Neural crest cell (in vitro differentiated cells): ENCODE measurements at regions not wholly inside any gene's neighbourhood (a gene's known extent, or its start where the extent isn't known, plus 50 kb on each side); places are given as distances from the start of the nearest gene placed in this dataset.

ENCODE experiments used
- DNase-seq: peaks from one replicate; pipeline ENCODE4 v3.0.0; 2021; ENCODE audit warnings: low read depth, mixed read lengths, low spot score
- H3K27ac Mint-ChIP-seq: one replicate; pipeline ENCODE4 v1.8.0; 2021; ENCODE audit warnings: mild to moderate bottlenecking, mixed read lengths; ENCODE audit not compliant: unreplicated experiment
- H3K27me3 Mint-ChIP-seq: 2 replicates; pipeline ENCODE4 v1.8.0; 2021; ENCODE audit warnings: low read depth, mild to moderate bottlenecking, mixed read lengths
- H3K36me3 Mint-ChIP-seq: 2 replicates; pipeline ENCODE4 v1.8.0; 2021; ENCODE audit warnings: low read depth, mild to moderate bottlenecking, mixed read lengths
- H3K4me1 Mint-ChIP-seq: 2 replicates; pipeline ENCODE4 v1.8.0; 2021; ENCODE audit warnings: mixed read lengths
- H3K4me3 Mint-ChIP-seq: one replicate; pipeline ENCODE4 v1.8.0; 2021; ENCODE audit warnings: mild to moderate bottlenecking, mixed read lengths
- H3K9me3 Mint-ChIP-seq: 2 replicates; pipeline ENCODE4 v1.8.0; 2021; ENCODE audit warnings: mixed read lengths
- CTCF ChIP-seq: fragments of 200-600 bp; sonication (generic); conservative IDR thresholded peaks from 2 replicates; pipeline ENCODE4 v1.5.0; 2021; ENCODE audit warnings: antibody characterized with exemption, mild to moderate bottlenecking

DNA sequence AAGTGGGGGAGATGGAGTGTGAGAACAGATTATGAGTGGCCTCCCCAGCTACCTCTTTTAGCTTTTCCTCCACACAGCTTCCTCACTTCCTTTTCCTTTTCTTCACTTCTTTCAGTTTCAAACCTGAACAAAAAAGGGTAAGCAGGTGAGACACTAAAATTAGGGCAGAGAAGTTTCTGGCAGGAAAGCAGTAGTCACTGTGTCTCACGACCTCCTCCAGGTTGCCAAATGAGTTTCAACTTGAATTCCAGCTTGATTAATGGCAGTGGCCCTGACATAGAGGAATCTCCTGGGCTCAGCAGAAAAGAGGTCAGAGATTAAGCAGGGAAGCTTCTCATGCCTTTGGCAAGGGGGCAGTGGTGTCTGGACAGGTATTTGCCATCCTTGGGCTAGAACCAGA, 63.7 kb upstream of the SPINK5 start:
- H3K4me3 Mint-ChIP-seq, result no peak overlapping the region
- TF ChIP-seq CTCF, result no peak
- H3K4me1 Mint-ChIP-seq, result no peaks in the 10 kb centered on the region
- H3K9me3 Mint-ChIP-seq, result peaks cover 19% of the 10 kb centered on the region
- no peaks in the 10 kb centered on the region for H3K27me3 Mint-ChIP-seq
- H3K36me3 Mint-ChIP-seq, result peaks cover 42% of the 10 kb centered on the region
- DNase-seq, result no peak
- H3K27ac Mint-ChIP-seq, result no peak overlapping the region

GRCh38 chr5:147998704-147999103, 65.1 kb upstream of the SPINK5 start:
- Mint-ChIP-seq H3K36me3 (peaks cover 42% of the 10 kb centered on the region), H3K4me3 (no peak overlapping the region), H3K27me3 (no peaks in the 10 kb centered on the region), H3K4me1 (no peaks in the 10 kb centered on the region), H3K9me3 (peaks cover 19% of the 10 kb centered on the region), H3K27ac (no peak overlapping the region)
- no peak for DNase-seq
- no peak for TF ChIP-seq CTCF

DNA sequence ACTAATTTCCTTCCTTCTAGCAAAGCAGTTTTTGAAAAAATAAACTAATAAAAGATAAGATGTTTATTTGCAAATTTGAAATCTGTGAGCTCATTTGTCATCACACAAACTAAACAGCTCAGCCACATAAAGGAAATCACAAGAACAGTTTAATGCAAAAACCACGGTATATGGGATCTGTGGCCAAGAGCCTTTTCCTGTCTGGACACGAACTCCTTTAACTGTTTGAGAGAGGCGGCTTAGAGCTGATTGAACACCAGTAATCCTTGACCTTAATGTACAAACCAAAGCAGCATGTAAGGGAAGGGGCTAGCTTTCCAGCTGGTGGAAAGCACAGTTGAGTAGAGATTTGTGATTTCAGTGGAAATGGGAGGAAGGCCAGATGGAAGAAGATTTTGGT, 66.3 kb upstream of the SPINK5 start:
- Mint-ChIP-seq H3K27me3 (no peaks in the 10 kb centered on the region), H3K4me3 (no peak overlapping the region), H3K4me1 (no peaks in the 10 kb centered on the region), H3K36me3 (peaks cover 35% of the 10 kb centered on the region), H3K27ac (no peak overlapping the region), H3K9me3 (peaks cover 15% of the 10 kb centered on the region)
- TF ChIP-seq CTCF, result no peak
- DNase-seq, result no peak

GRCh38 chr5:147996379-147996778, 67.4 kb upstream of the SPINK5 start:
- no peaks in the 10 kb centered on the region for H3K27me3 Mint-ChIP-seq
- no peaks in the 10 kb centered on the region for H3K4me1 Mint-ChIP-seq
- H3K36me3 Mint-ChIP-seq, result peaks cover 29% of the 10 kb centered on the region
- no peak overlapping the region for H3K4me3 Mint-ChIP-seq
- no peak for DNase-seq
- peaks cover 12% of the 10 kb centered on the region for H3K9me3 Mint-ChIP-seq
- no peak overlapping the region for H3K27ac Mint-ChIP-seq
- no peak for TF ChIP-seq CTCF

- no peak for TF ChIP-seq CTCF
- Mint-ChIP-seq H3K4me3 (no peak overlapping the region), H3K36me3 (peaks cover 28% of the 10 kb centered on the region), H3K27me3 (no peaks in the 10 kb centered on the region), H3K4me1 (no peaks in the 10 kb centered on the region), H3K9me3 (peaks cover 12% of the 10 kb centered on the region), H3K27ac (no peak overlapping the region)
- DNase-seq, result no peak
Observed at GRCh38 chr5:147995846-147996245, 67.9 kb upstream of the SPINK5 start.

GRCh38 chr5:147989994-147990393, 73.8 kb upstream of the SPINK5 start:
- H3K4me1 Mint-ChIP-seq, result no peaks in the 10 kb centered on the region
- H3K4me3 Mint-ChIP-seq, result no peak overlapping the region
- no peak overlapping the region for H3K27ac Mint-ChIP-seq
- H3K27me3 Mint-ChIP-seq, result no peaks in the 10 kb centered on the region
- H3K36me3 Mint-ChIP-seq, result peaks cover 3% of the 10 kb centered on the region
- TF ChIP-seq CTCF, result no peak
- no peak for DNase-seq
- H3K9me3 Mint-ChIP-seq, result no peaks in the 10 kb centered on the region
